Right lobe of liver (tissue), 4 donors: ENCODE measurements at regions not wholly inside any gene's neighbourhood (a gene's known extent, or its start where the extent isn't known, plus 50 kb on each side); places are given as distances from the start of the nearest gene placed in this dataset.

ENCODE experiments used
- CTCF ChIP-seq, 4 donors: fragments of 200-600 bp in 3 of 4; fragments of 450-650 bp in 1 of 4; IDR thresholded peaks; one replicate each; pipeline versions ENCODE4 v1.5.1 to v1.8.0; 2016 to 2022; ENCODE audit warnings: antibody characterized with exemption in 4 of 4, mild to moderate bottlenecking in 2 of 4
- POLR2A ChIP-seq: fragments of 450-650 bp; IDR thresholded peaks from one replicate; pipeline ENCODE4 v1.6.1; 2017; ENCODE audit warnings: antibody characterized with exemption, mild to moderate bottlenecking
- donor health status: DM: no; HTN: no; CAD: no.
- donor health status: DM: no; HTN: no; CAD: no.
- donor health status: DM: no; HTN: yes; CAD: no.

DNA sequence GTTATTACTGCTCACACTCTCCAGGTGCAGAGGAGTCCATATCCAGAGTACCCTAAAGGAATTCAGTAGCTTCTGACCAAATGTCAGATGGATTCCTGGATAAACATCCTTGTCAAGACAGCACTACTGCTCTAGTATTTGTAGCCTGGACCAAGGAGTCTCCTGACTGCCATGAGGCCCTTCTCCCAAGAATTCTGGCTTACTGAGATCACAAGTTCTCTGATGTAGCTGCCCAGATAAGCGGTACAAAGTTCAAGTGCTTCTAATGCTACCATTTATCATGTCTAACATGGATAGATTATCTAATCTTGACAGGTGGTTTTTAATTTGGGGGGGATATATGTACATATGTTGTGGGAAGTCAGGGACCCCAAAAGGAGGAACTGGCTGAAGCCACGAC, 196.6 kb upstream of the HMCN1 start:
- TF ChIP-seq POLR2A (no peak), CTCF (IDR thresholded peaks at IDR 0.05) (no peak)
